Progenitor cell of endocrine pancreas (in vitro differentiated cells): ENCODE measurements at regions not wholly inside any gene's neighbourhood (a gene's known extent, or its start where the extent isn't known, plus 50 kb on each side); places are given as distances from the start of the nearest gene placed in this dataset.
A peak's percentile ranks its signal among the peaks of the same experiment; 100 is the strongest.

ENCODE experiments used
- DNase-seq: peaks from one replicate; pipeline ENCODE4 v3.0.0; 2021; ENCODE audit warnings: low spot score; ENCODE audit not compliant: unreplicated experiment
- H3K27ac Mint-ChIP-seq: 2 replicates; pipeline ENCODE4 v1.8.0; 2021; ENCODE audit warnings: mild to moderate bottlenecking, moderate library complexity, mixed read lengths
- H3K27me3 Mint-ChIP-seq: 2 replicates; pipeline ENCODE4 v1.8.0; 2021; ENCODE audit warnings: mixed read lengths
- H3K36me3 Mint-ChIP-seq: 2 replicates; pipeline ENCODE4 v1.8.0; 2022; ENCODE audit warnings: mixed read lengths; ENCODE audit not compliant: insufficient read depth
- H3K4me1 Mint-ChIP-seq: 2 replicates; pipeline ENCODE4 v1.8.0; 2021; ENCODE audit warnings: low read depth, mixed read lengths
- H3K4me3 Mint-ChIP-seq: 2 replicates; pipeline ENCODE4 v1.8.0; 2021; ENCODE audit warnings: low read depth, mild to moderate bottlenecking, moderate library complexity, mixed read lengths
- H3K9me3 Mint-ChIP-seq: 2 replicates; pipeline ENCODE4 v1.8.0; 2021; ENCODE audit warnings: low read depth, mixed read lengths
- TF ChIP-seq, protein P1 (sequence below): fragments of 200-600 bp; sonication (generic); IDR thresholded peaks from one replicate; pipeline ENCODE4 v1.5.0; 2021; ENCODE audit warnings: antibody characterized with exemption, mild to moderate bottlenecking; ENCODE audit not compliant: unreplicated experiment

DNA sequence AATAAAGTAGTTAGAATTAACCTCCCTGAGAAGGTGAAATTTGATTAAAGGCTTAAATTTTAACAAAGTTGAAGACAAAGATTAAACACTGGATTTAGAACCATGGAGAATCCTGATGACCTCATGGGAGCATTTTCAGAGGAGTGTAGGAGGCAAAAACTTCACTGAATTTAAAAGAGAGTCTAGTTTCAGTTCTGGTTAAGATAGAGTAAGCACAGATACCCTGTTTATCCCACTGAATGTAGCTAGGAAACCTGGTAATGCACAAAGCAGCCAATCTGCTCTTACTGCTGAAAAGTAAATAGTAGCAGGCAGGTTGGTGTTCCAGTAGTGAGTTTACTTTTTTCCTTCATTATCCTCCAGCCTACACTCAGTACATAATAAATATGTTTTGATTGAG, 654.9 kb upstream of the SYT4 start:
- H3K36me3 Mint-ChIP-seq = no peaks in the 10 kb centered on the region
- no peak for DNase-seq
- no peak overlapping the region for H3K4me3 Mint-ChIP-seq
- TF ChIP-seq, protein P1, sequence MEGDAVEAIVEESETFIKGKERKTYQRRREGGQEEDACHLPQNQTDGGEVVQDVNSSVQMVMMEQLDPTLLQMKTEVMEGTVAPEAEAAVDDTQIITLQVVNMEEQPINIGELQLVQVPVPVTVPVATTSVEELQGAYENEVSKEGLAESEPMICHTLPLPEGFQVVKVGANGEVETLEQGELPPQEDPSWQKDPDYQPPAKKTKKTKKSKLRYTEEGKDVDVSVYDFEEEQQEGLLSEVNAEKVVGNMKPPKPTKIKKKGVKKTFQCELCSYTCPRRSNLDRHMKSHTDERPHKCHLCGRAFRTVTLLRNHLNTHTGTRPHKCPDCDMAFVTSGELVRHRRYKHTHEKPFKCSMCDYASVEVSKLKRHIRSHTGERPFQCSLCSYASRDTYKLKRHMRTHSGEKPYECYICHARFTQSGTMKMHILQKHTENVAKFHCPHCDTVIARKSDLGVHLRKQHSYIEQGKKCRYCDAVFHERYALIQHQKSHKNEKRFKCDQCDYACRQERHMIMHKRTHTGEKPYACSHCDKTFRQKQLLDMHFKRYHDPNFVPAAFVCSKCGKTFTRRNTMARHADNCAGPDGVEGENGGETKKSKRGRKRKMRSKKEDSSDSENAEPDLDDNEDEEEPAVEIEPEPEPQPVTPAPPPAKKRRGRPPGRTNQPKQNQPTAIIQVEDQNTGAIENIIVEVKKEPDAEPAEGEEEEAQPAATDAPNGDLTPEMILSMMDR = no peak
- H3K4me1 Mint-ChIP-seq = peaks cover 22% of the 10 kb centered on the region
- H3K27me3 Mint-ChIP-seq = no peaks in the 10 kb centered on the region
- H3K9me3 Mint-ChIP-seq = no peaks in the 10 kb centered on the region
- H3K27ac Mint-ChIP-seq = peak overlapping the region; percentile 54

DNA sequence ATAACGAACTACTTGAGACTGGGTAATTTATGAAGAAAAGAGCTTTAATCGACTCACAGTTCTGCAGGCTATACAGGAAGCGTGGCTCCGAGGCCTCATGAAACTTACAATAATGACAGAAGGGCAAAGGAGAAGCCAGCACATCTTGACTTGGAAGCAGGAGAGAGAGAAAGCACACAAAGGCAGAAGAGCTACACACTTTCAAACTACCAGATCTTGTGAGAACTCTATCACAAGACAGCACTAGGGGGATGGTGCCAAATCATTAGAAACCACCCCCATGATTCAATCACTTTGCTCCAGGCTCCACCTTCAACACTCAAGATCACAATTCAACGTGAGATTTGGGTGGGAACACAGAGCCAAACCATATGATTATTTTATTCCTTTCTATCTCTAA, 655.9 kb upstream of the SYT4 start:
- H3K4me1 Mint-ChIP-seq = peaks cover 22% of the 10 kb centered on the region
- no peaks in the 10 kb centered on the region for H3K9me3 Mint-ChIP-seq
- DNase-seq = no peak
- no peaks in the 10 kb centered on the region for H3K27me3 Mint-ChIP-seq
- H3K36me3 Mint-ChIP-seq = no peaks in the 10 kb centered on the region
- no peak overlapping the region for H3K4me3 Mint-ChIP-seq
- H3K27ac Mint-ChIP-seq = peak overlapping the region; percentile 81
- TF ChIP-seq, protein P1 = no peak

DNA sequence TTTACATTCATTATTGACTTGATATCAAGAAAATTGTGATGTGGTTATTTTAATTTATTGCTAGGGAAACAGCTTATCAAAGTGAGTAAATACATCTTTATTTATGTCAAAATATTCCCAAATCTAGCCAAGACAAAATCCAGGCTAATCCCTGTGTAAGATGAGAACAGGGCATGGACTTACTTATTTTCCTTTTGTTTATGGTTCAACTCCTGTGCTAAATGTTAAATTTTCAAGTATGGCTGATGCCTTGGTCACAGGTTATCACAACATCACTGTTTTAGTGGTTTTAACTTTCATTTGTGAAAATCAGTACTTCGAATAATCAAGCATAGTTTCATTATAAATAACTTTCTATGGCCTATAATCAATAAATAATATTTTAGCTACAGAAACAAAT, 657.0 kb upstream of the SYT4 start:
- Mint-ChIP-seq H3K4me3 (no peak overlapping the region), H3K9me3 (no peaks in the 10 kb centered on the region), H3K36me3 (no peaks in the 10 kb centered on the region), H3K27me3 (no peaks in the 10 kb centered on the region), H3K4me1 (peaks cover 22% of the 10 kb centered on the region), H3K27ac (no peak overlapping the region)
- DNase-seq = no peak
- TF ChIP-seq, protein P1 = no peak

DNA sequence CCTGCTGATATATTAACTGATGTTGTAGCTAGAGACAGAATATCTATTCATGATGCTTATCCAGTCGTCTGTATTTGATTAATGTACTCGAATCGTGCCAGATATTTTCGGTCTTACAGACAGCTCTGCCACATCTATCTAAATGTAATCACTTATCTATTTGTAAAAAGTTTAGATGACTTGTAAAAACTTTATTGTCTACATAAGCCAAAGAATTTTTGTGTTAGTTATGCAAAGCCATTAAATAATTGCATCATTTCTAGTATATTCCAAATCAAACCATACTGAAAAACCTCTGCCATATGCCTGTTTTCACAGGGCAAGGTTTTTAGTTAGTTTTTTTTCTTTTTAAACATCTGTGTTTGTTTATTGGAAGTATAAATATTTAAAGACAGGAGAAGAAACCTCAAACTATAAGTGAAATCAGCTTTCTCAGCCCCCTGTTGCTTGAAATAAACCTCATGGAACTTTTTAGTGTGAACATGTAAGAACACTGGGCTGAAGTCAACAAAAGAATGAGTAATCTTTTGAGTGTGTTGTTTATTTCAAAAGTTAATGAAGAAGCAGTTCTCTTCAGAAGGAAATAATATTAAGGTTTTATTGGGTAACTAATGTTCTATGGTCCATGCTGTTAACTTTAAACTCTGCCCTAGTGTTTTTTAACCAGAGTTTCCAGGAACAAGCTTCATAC, 657.6 kb upstream of the SYT4 start:
- TF ChIP-seq, protein P1 = no peak
- peaks cover 22% of the 10 kb centered on the region for H3K4me1 Mint-ChIP-seq
- no peak overlapping the region for H3K4me3 Mint-ChIP-seq
- H3K27me3 Mint-ChIP-seq = no peaks in the 10 kb centered on the region
- no peak overlapping the region for H3K27ac Mint-ChIP-seq
- no peak for DNase-seq
- H3K9me3 Mint-ChIP-seq = no peaks in the 10 kb centered on the region
- no peaks in the 10 kb centered on the region for H3K36me3 Mint-ChIP-seq

DNA sequence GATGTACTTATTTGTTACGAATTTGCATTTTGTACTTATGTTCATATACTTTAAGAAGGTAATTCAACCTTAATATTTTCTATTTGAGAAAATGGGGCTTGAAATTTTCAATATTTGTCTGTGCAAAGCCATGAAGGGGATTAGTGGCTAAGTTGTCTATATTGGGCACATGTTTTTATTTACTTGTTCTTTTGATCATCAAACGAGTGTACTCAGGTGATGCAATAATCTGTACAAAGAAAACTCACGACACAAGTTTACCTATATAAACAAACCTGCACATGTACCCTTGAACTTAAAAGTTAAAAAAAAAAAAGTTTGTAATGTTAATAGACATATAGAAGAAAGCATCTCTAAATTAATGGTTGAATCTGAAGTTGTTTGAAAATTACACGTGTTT, 658.9 kb upstream of the SYT4 start:
- H3K36me3 Mint-ChIP-seq = no peaks in the 10 kb centered on the region
- no peaks in the 10 kb centered on the region for H3K27me3 Mint-ChIP-seq
- H3K9me3 Mint-ChIP-seq = no peaks in the 10 kb centered on the region
- no peak overlapping the region for H3K27ac Mint-ChIP-seq
- peaks cover 22% of the 10 kb centered on the region for H3K4me1 Mint-ChIP-seq
- H3K4me3 Mint-ChIP-seq = no peak overlapping the region
- DNase-seq = no peak
- TF ChIP-seq, protein P1 = no peak
